Liver (tissue), 8 donors: ENCODE measurements at regions not wholly inside any gene's neighbourhood (a gene's known extent, or its start where the extent isn't known, plus 50 kb on each side); places are given as distances from the start of the nearest gene placed in this dataset.

Experiments
- DNase-seq: peaks from one replicate; pipeline ENCODE4 v3.0.0-alpha.2; 2017; ENCODE audit warnings: low spot score
- H3K27ac ChIP-seq, 2 donors: one replicate each; pipeline ENCODE4 v1.7.0; 2013; ENCODE audit warnings: inconsistent platforms in 2 of 2, low read length in 2 of 2, control low read depth in 1 of 2, low read depth in 1 of 2, mild to moderate bottlenecking in 1 of 2
- H3K27me3 ChIP-seq, 4 donors: one replicate each; pipeline versions ENCODE4 v1.6.1 to v1.7.0; 2013; ENCODE audit warnings: low read length in 3 of 4, inconsistent platforms in 1 of 4, mild to moderate bottlenecking in 1 of 4, moderate library complexity in 1 of 4; ENCODE audit not compliant: control insufficient read depth in 4 of 4, insufficient read depth in 4 of 4
- H3K36me3 ChIP-seq, 4 donors: one replicate each; pipeline versions ENCODE4 v1.6.1 to v1.7.0; 2013; ENCODE audit warnings: low read length in 3 of 4, mild to moderate bottlenecking in 3 of 4, low read depth in 1 of 4, moderate library complexity in 1 of 4; ENCODE audit not compliant: control insufficient read depth in 4 of 4, insufficient read depth in 3 of 4
- H3K4me1 ChIP-seq, 4 donors: one replicate each; pipeline versions ENCODE4 v1.6.1 to v1.7.0; 2013; ENCODE audit warnings: low read length in 3 of 4, mild to moderate bottlenecking in 3 of 4, moderate library complexity in 1 of 4; ENCODE audit not compliant: control insufficient read depth in 4 of 4, insufficient read depth in 4 of 4
- H3K4me3 ChIP-seq, 3 donors: one replicate each; pipeline versions ENCODE4 v1.6.1 to v1.7.0; 2013; ENCODE audit warnings: low read length in 3 of 3, control low read depth in 1 of 3, low read depth in 1 of 3, mild to moderate bottlenecking in 1 of 3
- H3K9ac ChIP-seq, 2 donors: one replicate each; pipeline ENCODE4 v1.7.0; 2013; ENCODE audit warnings: low read length in 2 of 2, mild to moderate bottlenecking in 2 of 2, moderate library complexity in 2 of 2, control low read depth in 1 of 2, low read depth in 1 of 2
- H3K9me3 ChIP-seq, 4 donors: one replicate each; pipeline versions ENCODE4 v1.6.1 to v1.7.0; 2013; ENCODE audit warnings: low read length in 3 of 4; ENCODE audit not compliant: control insufficient read depth in 4 of 4
- EGR1 ChIP-seq, 2 donors: IDR thresholded peaks; 2 replicates each; pipeline ENCODE4 v1.6.1; 2016 to 2018; ENCODE audit warnings: antibody characterized with exemption in 2 of 2, low read depth in 2 of 2
- FOXA1 ChIP-seq: IDR thresholded peaks from 2 replicates; pipeline ENCODE4 v1.6.1; 2016; ENCODE audit warnings: antibody characterized with exemption
- FOXA2 ChIP-seq: IDR thresholded peaks from 2 replicates; pipeline ENCODE4 v1.6.1; 2016; ENCODE audit warnings: antibody characterized with exemption
- HNF4G ChIP-seq: IDR thresholded peaks from 2 replicates; pipeline ENCODE4 v1.6.1; 2016; ENCODE audit warnings: antibody characterized with exemption
- JUND ChIP-seq, 2 donors: IDR thresholded peaks; 2 replicates each; pipeline ENCODE4 v1.6.1; 2016; ENCODE audit warnings: antibody characterized with exemption in 2 of 2
- MAX ChIP-seq: IDR thresholded peaks from 2 replicates; pipeline ENCODE4 v1.6.1; 2016; ENCODE audit warnings: antibody characterized with exemption
- NR2F2 ChIP-seq: IDR thresholded peaks from 2 replicates; pipeline ENCODE4 v1.6.1; 2016; ENCODE audit warnings: antibody characterized with exemption
- RAD21 ChIP-seq, 2 donors: IDR thresholded peaks; 2 replicates each; pipeline ENCODE4 v1.6.1; 2016; ENCODE audit warnings: antibody characterized with exemption in 2 of 2, mild to moderate bottlenecking in 2 of 2
- REST ChIP-seq: IDR thresholded peaks from 2 replicates; pipeline ENCODE4 v1.6.1; 2016; ENCODE audit warnings: antibody characterized with exemption, mild to moderate bottlenecking
- RXRA ChIP-seq, 2 donors: IDR thresholded peaks; 2 replicates each; pipeline ENCODE4 v1.6.1; 2017 to 2018; ENCODE audit warnings: antibody characterized with exemption in 2 of 2, mild to moderate bottlenecking in 1 of 2
- TAF1 ChIP-seq: conservative IDR thresholded peaks from 2 replicates; pipeline ENCODE4 v1.6.1; 2016; ENCODE audit warnings: antibody characterized with exemption, mild to moderate bottlenecking
- YY1 ChIP-seq: IDR thresholded peaks from 2 replicates; pipeline ENCODE4 v1.6.1; 2016; ENCODE audit warnings: antibody characterized with exemption, mild to moderate bottlenecking
- WGBS: extraction: QIAGEN DNeasy Blood & Tissue Kit; methylation state at CpG from one replicate; pipeline ENCODE4 v1.1.7; 2013; 5-methylcytosine and 5-hydroxymethylcytosine counted together
- TF ChIP-seq, protein P1 (sequence below): IDR thresholded peaks from 2 replicates; pipeline ENCODE4 v1.6.1; 2016; ENCODE audit warnings: antibody characterized with exemption
- TF ChIP-seq, protein P2 (sequence below): IDR thresholded peaks from 2 replicates; pipeline ENCODE4 v1.6.1; 2016; ENCODE audit warnings: antibody characterized with exemption
- TF ChIP-seq, protein P3 (sequence below): fragments of 150-350 bp; IDR thresholded peaks from 2 replicates; pipeline ENCODE4 v1.5.1; 2017; ENCODE audit warnings: improper control_type of control experiment, low read depth, low read length; ENCODE audit not compliant: missing input control
- donor health status: healthy.
- donor health status: healthy.
- donor health status: healthy.
- donor health status: healthy.
- donor health status: healthy.

DNA sequence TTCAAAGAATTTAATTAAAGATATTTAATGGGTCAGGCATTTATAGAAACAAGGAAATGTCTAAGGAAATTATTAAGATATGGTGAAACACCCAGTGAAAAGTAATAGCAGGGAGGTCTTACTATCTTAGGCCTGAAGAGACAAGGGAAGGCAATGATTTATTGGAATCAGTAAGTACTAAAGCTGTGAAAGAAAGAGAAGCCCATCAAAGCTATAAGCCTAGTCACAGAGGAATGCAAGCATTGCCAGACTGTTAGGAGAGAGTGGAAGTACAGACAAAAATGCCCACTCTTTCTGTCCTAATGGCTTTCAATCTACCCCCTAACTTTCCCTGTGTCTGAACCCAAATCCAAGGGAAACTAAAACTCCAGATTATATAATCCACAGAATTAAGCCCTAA lies 69.2 kb upstream of the PIK3C2G start:
- no peaks in the 10 kb centered on the region for H3K4me1 ChIP-seq
- no peaks in the 10 kb centered on the region for H3K27me3 ChIP-seq
- TF ChIP-seq EGR1 (IDR thresholded peaks at IDR 0.05; ENCODE audit: low read depth in 2 of 2) (no peak), RAD21 (IDR thresholded peaks at IDR 0.05) (no peak), YY1 (no peak)
- TF ChIP-seq, protein P1, sequence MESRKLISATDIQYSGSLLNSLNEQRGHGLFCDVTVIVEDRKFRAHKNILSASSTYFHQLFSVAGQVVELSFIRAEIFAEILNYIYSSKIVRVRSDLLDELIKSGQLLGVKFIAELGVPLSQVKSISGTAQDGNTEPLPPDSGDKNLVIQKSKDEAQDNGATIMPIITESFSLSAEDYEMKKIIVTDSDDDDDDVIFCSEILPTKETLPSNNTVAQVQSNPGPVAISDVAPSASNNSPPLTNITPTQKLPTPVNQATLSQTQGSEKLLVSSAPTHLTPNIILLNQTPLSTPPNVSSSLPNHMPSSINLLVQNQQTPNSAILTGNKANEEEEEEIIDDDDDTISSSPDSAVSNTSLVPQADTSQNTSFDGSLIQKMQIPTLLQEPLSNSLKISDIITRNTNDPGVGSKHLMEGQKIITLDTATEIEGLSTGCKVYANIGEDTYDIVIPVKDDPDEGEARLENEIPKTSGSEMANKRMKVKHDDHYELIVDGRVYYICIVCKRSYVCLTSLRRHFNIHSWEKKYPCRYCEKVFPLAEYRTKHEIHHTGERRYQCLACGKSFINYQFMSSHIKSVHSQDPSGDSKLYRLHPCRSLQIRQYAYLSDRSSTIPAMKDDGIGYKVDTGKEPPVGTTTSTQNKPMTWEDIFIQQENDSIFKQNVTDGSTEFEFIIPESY, result no peak
- no peak overlapping the region for H3K4me3 ChIP-seq
- no peaks in the 10 kb centered on the region for H3K36me3 ChIP-seq
- no peak overlapping the region for H3K9ac ChIP-seq
- no peaks in the 10 kb centered on the region for H3K9me3 ChIP-seq
- DNase-seq, result no peak
- no peak overlapping the region for H3K27ac ChIP-seq

DNA sequence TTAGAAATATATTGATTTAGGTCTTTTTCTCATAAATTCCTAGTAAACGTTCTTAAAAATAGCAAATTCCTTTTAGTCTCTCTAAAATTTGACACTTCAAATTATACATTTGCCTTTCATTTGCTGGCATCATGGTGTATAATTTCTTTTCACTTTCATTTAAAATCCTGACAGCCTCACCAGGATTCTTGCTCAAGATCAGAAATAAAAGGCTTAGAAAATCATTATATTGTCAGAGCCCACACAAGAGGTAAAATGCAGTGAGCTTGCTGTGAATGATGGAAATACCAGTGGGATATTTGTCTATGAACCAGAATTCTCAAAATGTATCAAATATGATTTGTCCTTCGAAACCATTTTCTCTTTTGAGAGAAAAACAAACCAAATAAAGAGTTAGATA lies 78.2 kb upstream of the PIK3C2G start:
- TF ChIP-seq, protein P2, sequence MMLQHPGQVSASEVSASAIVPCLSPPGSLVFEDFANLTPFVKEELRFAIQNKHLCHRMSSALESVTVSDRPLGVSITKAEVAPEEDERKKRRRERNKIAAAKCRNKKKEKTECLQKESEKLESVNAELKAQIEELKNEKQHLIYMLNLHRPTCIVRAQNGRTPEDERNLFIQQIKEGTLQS, result no peak
- TF ChIP-seq HNF4G, result no peak
- no peak for TF ChIP-seq JUND (IDR thresholded peaks at IDR 0.05)
- TF ChIP-seq MAX, result no peak
- no peak for TF ChIP-seq RXRA (IDR thresholded peaks at IDR 0.05)
- TF ChIP-seq FOXA1, result no peak
- TF ChIP-seq NR2F2, result no peak
- TF ChIP-seq REST, result no peak
- WGBS, result 73% methylated on average over 2 of the region's 2 CpGs
- Histone ChIP-seq H3K4me1 (no peaks in the 10 kb centered on the region), H3K9ac (no peak overlapping the region), H3K27ac (no peak overlapping the region), H3K27me3 (no peaks in the 10 kb centered on the region), H3K4me3 (no peak overlapping the region), H3K9me3 (no peaks in the 10 kb centered on the region), H3K36me3 (no peaks in the 10 kb centered on the region)
- DNase-seq, result no peak

GRCh38 chr12:18171571-18171970 lies 81.6 kb upstream of the RERGL start:
- Histone ChIP-seq H3K27ac (no peak overlapping the region), H3K9ac (no peak overlapping the region), H3K27me3 (no peaks in the 10 kb centered on the region), H3K4me1 (no peaks in the 10 kb centered on the region), H3K4me3 (no peak overlapping the region), H3K9me3 (peaks cover 0 to 6% (median 0%) of the 10 kb centered on the region in 4 donors), H3K36me3 (no peaks in the 10 kb centered on the region)
- no peak for DNase-seq
- TF ChIP-seq FOXA2 (no peak), FOXA1 (no peak), TAF1 (no peak)
- TF ChIP-seq, protein P3, sequence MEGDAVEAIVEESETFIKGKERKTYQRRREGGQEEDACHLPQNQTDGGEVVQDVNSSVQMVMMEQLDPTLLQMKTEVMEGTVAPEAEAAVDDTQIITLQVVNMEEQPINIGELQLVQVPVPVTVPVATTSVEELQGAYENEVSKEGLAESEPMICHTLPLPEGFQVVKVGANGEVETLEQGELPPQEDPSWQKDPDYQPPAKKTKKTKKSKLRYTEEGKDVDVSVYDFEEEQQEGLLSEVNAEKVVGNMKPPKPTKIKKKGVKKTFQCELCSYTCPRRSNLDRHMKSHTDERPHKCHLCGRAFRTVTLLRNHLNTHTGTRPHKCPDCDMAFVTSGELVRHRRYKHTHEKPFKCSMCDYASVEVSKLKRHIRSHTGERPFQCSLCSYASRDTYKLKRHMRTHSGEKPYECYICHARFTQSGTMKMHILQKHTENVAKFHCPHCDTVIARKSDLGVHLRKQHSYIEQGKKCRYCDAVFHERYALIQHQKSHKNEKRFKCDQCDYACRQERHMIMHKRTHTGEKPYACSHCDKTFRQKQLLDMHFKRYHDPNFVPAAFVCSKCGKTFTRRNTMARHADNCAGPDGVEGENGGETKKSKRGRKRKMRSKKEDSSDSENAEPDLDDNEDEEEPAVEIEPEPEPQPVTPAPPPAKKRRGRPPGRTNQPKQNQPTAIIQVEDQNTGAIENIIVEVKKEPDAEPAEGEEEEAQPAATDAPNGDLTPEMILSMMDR, result no peak
- WGBS, result 80% methylated on average over 1 of the region's 1 CpG
